DND-41 (cell line): ENCODE measurements at regions not wholly inside any gene's neighbourhood (a gene's known extent, or its start where the extent isn't known, plus 50 kb on each side); places are given as distances from the start of the nearest gene placed in this dataset.

Experiments used
- EZH2 ChIP-seq: IDR thresholded peaks from 3 replicates; pipeline ENCODE4 v1.6.1; 2012; ENCODE audit warnings: borderline replicate concordance, low read depth, mild to moderate bottlenecking, moderate library complexity, low read length, inconsistent platforms; ENCODE audit not compliant: severe bottlenecking
- TF ChIP-seq, protein P1 (sequence below): IDR thresholded peaks from 2 replicates; pipeline ENCODE4 v1.5.1; 2012; ENCODE audit warnings: borderline replicate concordance, low read length, moderate library complexity, mild to moderate bottlenecking; ENCODE audit not compliant: poor library complexity, severe bottlenecking; ENCODE audit errors: extremely low read depth

DNA sequence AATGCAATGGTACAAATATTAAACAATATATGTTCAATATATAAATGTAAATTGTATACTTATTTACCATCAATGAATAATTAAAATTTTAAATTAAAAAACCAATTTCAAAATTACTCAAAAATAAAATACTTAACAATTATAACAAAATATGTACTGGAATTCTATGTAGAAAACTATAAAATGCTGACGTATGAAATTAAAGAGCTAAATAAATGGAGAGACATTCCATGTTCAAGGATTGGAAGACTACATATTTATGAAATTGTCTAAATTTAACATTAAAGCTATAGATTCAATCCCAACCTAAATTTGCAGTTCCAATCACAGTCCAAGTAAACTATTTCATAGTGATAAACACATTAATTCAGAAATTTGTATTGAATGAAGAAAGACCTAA, 1522.4 kb downstream of the SI start:
- TF ChIP-seq, protein P1, sequence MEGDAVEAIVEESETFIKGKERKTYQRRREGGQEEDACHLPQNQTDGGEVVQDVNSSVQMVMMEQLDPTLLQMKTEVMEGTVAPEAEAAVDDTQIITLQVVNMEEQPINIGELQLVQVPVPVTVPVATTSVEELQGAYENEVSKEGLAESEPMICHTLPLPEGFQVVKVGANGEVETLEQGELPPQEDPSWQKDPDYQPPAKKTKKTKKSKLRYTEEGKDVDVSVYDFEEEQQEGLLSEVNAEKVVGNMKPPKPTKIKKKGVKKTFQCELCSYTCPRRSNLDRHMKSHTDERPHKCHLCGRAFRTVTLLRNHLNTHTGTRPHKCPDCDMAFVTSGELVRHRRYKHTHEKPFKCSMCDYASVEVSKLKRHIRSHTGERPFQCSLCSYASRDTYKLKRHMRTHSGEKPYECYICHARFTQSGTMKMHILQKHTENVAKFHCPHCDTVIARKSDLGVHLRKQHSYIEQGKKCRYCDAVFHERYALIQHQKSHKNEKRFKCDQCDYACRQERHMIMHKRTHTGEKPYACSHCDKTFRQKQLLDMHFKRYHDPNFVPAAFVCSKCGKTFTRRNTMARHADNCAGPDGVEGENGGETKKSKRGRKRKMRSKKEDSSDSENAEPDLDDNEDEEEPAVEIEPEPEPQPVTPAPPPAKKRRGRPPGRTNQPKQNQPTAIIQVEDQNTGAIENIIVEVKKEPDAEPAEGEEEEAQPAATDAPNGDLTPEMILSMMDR, result no peak
- TF ChIP-seq EZH2, result no peak
